Breast epithelium (tissue), 3 donors: ENCODE measurements at regions not wholly inside any gene's neighbourhood (a gene's known extent, or its start where the extent isn't known, plus 50 kb on each side); places are given as distances from the start of the nearest gene placed in this dataset.

Source experiments
- CTCF ChIP-seq, 3 donors: fragments of 450-650 bp; IDR thresholded peaks; one replicate each; pipeline ENCODE4 v1.5.1; 2016 to 2017; ENCODE audit warnings: antibody characterized with exemption in 3 of 3, mild to moderate bottlenecking in 3 of 3, moderate library complexity in 3 of 3
- POLR2A ChIP-seq: fragments of 450-650 bp; IDR thresholded peaks from one replicate; pipeline ENCODE4 v1.6.1; 2016; ENCODE audit warnings: antibody characterized with exemption, mild to moderate bottlenecking, moderate library complexity

DNA sequence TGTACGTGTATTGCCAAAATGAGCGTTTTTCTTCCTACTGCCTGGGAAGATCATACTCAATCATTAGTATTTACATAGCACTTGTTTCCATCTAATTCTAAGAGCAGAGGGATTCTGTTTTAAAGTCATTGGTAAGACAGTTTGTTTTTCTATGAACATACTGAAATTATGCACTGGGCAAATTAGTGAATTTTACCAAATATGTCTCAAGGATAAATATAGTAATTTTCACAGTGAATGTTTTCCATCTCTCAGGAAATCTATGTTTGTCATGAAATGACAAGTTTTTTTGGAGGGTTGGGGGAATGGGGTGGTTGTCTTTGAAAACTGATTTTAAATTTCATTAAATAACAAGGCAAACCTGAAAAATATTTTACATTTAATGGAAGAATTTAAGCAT lies 441.3 kb upstream of the ARRDC3 start:
- TF ChIP-seq POLR2A (no peak), CTCF (IDR thresholded peaks at IDR 0.05) (no peak)
